ENCODE measurements at regions not wholly inside any gene's neighbourhood (a gene's known extent, or its start where the extent isn't known, plus 50 kb on each side); places are given as distances from the start of the nearest gene placed in this dataset.

- no peak for TF ChIP-seq CTCF (conservative IDR thresholded peaks at IDR 0.05)
- TF ChIP-seq EZH2 (IDR thresholded peaks at IDR 0.05; ENCODE audit: low read depth): no peak
These were observed 266.9 kb downstream of the TNS1 start for GRCh38 chr2:217735899-217736298.

DNA sequence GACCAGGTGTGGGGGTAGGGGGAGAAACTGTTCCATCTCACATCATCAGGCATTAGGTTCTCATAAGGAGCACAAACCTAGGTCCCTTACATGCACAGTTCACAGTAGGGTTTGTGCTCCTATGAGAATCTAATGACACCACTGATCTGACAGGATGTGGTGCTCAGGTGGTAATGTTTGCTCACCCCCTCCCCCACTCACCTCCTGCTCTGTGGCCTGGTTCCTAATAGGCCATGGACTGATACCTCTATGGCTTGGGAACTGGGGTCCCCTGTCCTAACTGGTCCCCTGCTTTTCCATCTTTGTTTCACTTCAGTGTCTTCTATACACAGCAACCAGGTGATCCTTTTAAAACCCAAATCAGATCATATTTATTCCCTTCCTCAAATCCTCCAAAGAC, 267.8 kb downstream of the TNS1 start:
- Histone ChIP-seq H3K9me2 (ENCODE audit: insufficient read depth) (no peaks in the 10 kb centered on the region), H4K20me1 (ENCODE audit: insufficient read depth) (no peaks in the 10 kb centered on the region), H2AFZ (no peak overlapping the region), H3F3A (ENCODE audit: insufficient read depth, low read depth) (no peaks in the 10 kb centered on the region), H3K79me2 (ENCODE audit: low read depth) (no peaks in the 10 kb centered on the region), H3K36me3 (ENCODE audit: low read depth) (no peaks in the 10 kb centered on the region), H3K4me1 (replicated peaks; ENCODE audit: insufficient read depth) (no peaks in the 10 kb centered on the region), H3K4me2 (no peak overlapping the region), H3K4me3 (no peak overlapping the region), H3K27me3 (ENCODE audit: insufficient read depth, low read depth) (peaks cover 6% of the 10 kb centered on the region; the same call in 1 of the 2 replicates), H3K27ac (no peak overlapping the region), H3K9me3 (ENCODE audit: insufficient read depth, low read depth) (no peaks in the 10 kb centered on the region)
- intact Hi-C loops (cut with micrococcal nuclease; ENCODE audit: unreplicated experiment): no loop called here
- DNase-seq: no peak
- ChIA-PET POLR2A (ENCODE audit: unreplicated experiment) (no interaction called here), CTCF (no interaction called here)
- no TSS peak for BruUV-seq (replicated peaks)
- TF ChIP-seq EZH2 (IDR thresholded peaks at IDR 0.05; ENCODE audit: low read depth) (no peak), CTCF (conservative IDR thresholded peaks at IDR 0.05) (no peak)

More at GRCh38 chr2:217735899-217736298, 266.9 kb downstream of the TNS1 start:
- H2AFZ ChIP-seq: no peak overlapping the region
- no peaks in the 10 kb centered on the region for H3K9me3 ChIP-seq (ENCODE audit: insufficient read depth, low read depth)
- H3K36me3 ChIP-seq (ENCODE audit: low read depth): no peaks in the 10 kb centered on the region
- H3K27me3 ChIP-seq (ENCODE audit: insufficient read depth, low read depth): peaks cover 6% of the 10 kb centered on the region; the same call in 1 of the 2 replicates
- no peaks in the 10 kb centered on the region for H3F3A ChIP-seq (ENCODE audit: insufficient read depth, low read depth)
- no peaks in the 10 kb centered on the region for H3K79me2 ChIP-seq (ENCODE audit: low read depth)
- H3K4me3 ChIP-seq: no peak overlapping the region
- ChIA-PET POLR2A (ENCODE audit: unreplicated experiment) (no interaction called here), CTCF (no interaction called here)
- no peak overlapping the region for H3K27ac ChIP-seq
- intact Hi-C loops (cut with micrococcal nuclease; ENCODE audit: unreplicated experiment): no loop called here
- no peak for DNase-seq
- no peaks in the 10 kb centered on the region for H3K4me1 ChIP-seq (replicated peaks; ENCODE audit: insufficient read depth)
- BruUV-seq (replicated peaks): no TSS peak
- no peaks in the 10 kb centered on the region for H3K9me2 ChIP-seq (ENCODE audit: insufficient read depth)
- H4K20me1 ChIP-seq (ENCODE audit: insufficient read depth): no peaks in the 10 kb centered on the region
- H3K4me2 ChIP-seq: no peak overlapping the region

DNA sequence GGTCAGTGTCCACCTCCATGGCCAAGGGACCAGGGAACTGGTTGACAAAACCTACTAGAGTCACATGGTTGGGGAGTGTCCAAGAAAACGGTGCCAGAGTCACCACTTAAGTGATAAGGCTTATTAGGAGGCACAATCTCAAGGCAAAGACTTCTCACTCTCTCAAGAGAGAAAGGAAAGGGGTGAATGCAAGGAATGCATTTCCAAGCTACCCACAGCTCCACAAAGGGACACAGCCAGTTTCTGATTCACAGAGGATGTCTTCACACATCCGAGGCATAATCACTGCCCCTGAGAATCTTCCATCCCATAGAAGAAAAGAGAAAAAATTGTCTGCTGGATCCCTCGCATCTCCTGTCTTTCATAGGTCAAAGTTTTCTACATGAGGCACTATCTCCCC, 269.3 kb downstream of the TNS1 start:
- H3K27me3 ChIP-seq (ENCODE audit: insufficient read depth, low read depth): peaks cover 6% of the 10 kb centered on the region; the same call in 1 of the 2 replicates
- no peak overlapping the region for H2AFZ ChIP-seq
- no peak overlapping the region for H3K4me3 ChIP-seq
- no peak overlapping the region for H3K4me2 ChIP-seq
- no peaks in the 10 kb centered on the region for H3K9me2 ChIP-seq (ENCODE audit: insufficient read depth)
- TF ChIP-seq CTCF (conservative IDR thresholded peaks at IDR 0.05) (no peak), EZH2 (IDR thresholded peaks at IDR 0.05; ENCODE audit: low read depth) (no peak)
- BruUV-seq (replicated peaks): no TSS peak
- H4K20me1 ChIP-seq (ENCODE audit: insufficient read depth): no peaks in the 10 kb centered on the region
- H3K4me1 ChIP-seq (replicated peaks; ENCODE audit: insufficient read depth): no peaks in the 10 kb centered on the region
- H3K36me3 ChIP-seq (ENCODE audit: low read depth): no peaks in the 10 kb centered on the region
- no peaks in the 10 kb centered on the region for H3K9me3 ChIP-seq (ENCODE audit: insufficient read depth, low read depth)
- intact Hi-C loops (cut with micrococcal nuclease; ENCODE audit: unreplicated experiment): no loop called here
- POLR2A ChIA-PET (ENCODE audit: unreplicated experiment): no interaction called here
- H3K27ac ChIP-seq: no peak overlapping the region
- H3F3A ChIP-seq (ENCODE audit: insufficient read depth, low read depth): no peaks in the 10 kb centered on the region
- CTCF ChIA-PET: no interaction called here
- no peak for DNase-seq
- no peaks in the 10 kb centered on the region for H3K79me2 ChIP-seq (ENCODE audit: low read depth)

All from PC-9 (cell line).